ENCODE measurements at regions not wholly inside any gene's neighbourhood (a gene's known extent, or its start where the extent isn't known, plus 50 kb on each side); places are given as distances from the start of the nearest gene placed in this dataset.

DNA sequence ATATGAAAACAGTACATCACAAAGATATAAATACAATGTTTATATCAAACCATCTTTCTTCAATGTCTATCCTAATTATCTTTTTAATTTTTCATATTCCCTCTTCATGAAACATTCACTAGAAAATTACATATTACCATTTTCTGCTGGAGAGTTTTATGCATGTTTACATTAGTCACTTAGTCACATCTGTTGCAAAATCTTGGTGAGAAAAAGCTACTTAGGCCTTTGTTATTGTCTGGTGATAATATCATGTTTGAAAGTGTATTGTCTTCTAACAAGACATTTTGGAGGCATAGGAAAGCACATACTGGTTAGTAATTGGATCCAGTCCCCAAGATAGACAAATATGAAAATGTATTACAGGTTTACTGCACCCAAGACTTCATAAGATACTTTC lies 163.6 kb downstream of the GNAI1 start:
- TF ChIP-seq, protein P1, sequence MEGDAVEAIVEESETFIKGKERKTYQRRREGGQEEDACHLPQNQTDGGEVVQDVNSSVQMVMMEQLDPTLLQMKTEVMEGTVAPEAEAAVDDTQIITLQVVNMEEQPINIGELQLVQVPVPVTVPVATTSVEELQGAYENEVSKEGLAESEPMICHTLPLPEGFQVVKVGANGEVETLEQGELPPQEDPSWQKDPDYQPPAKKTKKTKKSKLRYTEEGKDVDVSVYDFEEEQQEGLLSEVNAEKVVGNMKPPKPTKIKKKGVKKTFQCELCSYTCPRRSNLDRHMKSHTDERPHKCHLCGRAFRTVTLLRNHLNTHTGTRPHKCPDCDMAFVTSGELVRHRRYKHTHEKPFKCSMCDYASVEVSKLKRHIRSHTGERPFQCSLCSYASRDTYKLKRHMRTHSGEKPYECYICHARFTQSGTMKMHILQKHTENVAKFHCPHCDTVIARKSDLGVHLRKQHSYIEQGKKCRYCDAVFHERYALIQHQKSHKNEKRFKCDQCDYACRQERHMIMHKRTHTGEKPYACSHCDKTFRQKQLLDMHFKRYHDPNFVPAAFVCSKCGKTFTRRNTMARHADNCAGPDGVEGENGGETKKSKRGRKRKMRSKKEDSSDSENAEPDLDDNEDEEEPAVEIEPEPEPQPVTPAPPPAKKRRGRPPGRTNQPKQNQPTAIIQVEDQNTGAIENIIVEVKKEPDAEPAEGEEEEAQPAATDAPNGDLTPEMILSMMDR (conservative IDR thresholded peaks at IDR 0.05), result no peak
- no peak for TF ChIP-seq EZH2 (IDR thresholded peaks at IDR 0.05; ENCODE audit: low read depth)

Data from PC-9 (cell line).